ENCODE measurements at regions not wholly inside any gene's neighbourhood (a gene's known extent, or its start where the extent isn't known, plus 50 kb on each side); places are given as distances from the start of the nearest gene placed in this dataset.

DNA sequence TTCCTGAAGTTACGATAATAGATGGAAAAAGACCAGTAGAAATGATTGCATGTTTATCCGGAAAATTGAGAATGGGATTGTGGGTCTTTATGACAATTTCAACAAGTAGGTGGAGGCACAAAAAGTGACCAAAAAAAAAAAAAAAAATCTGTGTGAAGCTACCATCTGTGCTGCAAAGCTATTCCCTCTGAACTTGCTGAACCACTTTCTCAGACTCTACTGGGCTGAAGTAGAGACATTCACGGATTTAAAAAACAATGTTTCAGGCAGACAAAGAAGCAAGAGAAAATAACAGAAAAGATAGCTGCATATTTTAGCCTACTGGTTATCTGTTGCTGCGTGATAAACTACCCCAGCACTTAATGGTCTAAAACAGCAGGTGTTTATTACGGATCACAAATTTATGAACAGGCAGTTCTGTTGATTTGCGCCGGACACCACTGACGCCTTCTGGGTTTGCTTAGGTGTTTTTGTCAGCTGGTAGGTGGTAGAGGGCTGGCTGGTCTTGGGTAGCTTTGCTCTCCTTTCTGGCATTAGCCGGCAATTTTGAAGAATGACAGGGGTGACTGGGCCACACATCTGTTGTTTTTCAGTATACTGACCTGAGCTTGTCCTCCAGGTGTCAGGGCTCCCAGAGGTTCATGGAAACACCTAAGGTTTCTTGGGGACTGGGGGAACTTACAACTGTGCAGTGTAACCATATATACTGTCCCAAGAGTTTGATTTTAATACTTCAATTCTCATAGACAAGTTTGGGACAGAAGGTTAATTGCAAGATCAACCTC is 665.1 kb downstream of the CCSER2 start:
- TF ChIP-seq, protein P1, sequence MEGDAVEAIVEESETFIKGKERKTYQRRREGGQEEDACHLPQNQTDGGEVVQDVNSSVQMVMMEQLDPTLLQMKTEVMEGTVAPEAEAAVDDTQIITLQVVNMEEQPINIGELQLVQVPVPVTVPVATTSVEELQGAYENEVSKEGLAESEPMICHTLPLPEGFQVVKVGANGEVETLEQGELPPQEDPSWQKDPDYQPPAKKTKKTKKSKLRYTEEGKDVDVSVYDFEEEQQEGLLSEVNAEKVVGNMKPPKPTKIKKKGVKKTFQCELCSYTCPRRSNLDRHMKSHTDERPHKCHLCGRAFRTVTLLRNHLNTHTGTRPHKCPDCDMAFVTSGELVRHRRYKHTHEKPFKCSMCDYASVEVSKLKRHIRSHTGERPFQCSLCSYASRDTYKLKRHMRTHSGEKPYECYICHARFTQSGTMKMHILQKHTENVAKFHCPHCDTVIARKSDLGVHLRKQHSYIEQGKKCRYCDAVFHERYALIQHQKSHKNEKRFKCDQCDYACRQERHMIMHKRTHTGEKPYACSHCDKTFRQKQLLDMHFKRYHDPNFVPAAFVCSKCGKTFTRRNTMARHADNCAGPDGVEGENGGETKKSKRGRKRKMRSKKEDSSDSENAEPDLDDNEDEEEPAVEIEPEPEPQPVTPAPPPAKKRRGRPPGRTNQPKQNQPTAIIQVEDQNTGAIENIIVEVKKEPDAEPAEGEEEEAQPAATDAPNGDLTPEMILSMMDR (IDR thresholded peaks at IDR 0.05) = no peak

DNA sequence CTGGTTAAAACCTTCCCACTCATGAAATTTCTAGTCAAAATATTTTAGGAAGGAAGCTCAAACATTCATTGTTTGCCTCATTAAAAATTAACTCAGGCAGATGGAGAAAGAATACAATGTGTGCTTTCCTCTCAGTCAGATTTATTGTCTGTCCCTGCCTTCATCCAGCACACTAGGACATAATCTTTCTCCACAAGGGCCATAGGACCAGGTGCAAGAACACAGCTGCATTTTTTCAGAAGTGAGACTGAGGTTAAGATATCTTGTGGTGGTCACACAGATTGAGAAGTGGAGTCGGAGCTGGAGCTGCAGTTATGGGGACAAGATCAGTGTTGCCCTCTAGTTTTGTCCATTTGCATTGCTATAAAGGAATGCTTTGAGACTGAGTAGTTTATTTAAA is 666.3 kb downstream of the CCSER2 start:
- TF ChIP-seq, protein P1 (IDR thresholded peaks at IDR 0.05) = no peak

DNA sequence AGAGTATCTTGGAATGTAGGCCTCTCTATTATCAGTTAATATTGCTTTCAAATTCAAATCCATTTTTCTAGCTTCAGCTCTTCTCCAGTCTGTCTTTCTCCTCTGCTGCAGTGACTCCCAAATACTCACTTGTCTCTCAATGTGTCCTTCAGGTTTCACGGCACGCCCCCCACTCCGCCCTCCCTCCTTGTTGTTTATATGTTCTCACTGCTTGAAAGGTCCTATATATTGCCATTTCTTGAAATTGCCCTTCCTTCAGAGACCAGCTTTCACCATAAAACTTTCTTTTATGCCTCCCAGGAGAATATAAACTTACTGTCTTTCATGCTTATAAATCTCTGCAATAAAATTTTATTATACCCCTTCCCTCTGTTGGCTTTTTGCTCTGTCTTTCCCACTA is 668.2 kb downstream of the CCSER2 start:
- TF ChIP-seq, protein P1 (IDR thresholded peaks at IDR 0.05) = no peak

DNA sequence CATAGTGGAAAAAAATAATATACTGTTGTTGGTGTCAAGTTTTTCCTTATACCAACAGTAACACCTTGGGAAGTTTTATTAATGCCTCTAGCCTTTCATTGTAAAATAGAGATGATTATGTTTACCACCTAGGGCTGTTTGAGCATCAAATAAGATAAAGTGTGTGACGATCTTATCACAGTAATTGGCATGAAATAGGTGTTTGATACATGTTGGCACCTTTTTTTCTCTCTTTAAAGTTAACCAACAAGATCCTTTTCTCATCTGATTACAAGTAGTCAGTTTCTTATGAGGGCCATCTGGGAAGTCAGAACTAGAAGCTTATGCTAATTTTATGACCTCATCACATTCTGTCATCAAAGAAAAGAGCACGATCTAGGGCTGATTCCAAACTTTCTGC is 669.5 kb downstream of the CCSER2 start:
- TF ChIP-seq, protein P1 (IDR thresholded peaks at IDR 0.05) = no peak

DNA sequence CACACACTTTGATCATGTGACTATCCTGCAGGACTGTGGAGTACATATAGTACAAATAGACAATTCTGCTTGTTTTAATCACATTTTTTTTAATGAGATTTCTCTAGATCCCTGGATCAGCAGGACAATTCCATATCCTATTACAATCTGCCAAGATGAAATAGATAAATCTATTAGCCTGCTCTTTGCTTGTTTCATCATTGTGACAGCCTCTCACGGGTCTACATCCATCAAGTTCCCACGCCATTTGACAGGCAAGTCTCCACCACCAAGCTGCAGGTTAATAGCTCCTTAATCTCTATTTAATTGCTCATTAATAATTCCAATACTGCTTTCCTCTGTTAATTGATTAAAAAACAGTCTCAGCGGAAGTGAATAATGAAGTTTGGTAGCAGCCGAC is 671.5 kb downstream of the CCSER2 start:
- TF ChIP-seq, protein P1 (IDR thresholded peaks at IDR 0.05) = no peak

DNA sequence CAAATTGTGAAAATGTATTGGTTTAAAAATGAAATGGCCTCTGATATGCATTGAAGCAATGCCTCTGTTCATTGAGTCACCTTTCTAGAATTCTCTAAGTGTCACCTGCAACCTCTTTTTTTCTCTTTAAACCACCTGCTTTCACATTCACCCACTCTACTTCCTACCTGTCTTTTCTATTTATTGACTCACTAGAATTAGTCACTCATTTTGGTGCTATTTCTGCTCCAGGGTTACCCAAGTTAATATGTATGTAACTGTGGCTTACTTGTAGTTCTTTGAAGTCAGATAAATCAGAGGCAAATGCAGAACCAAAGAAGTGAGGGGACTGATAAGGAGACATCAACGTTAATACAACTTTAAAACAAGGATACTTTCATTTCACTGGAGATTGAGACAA is 674.7 kb downstream of the CCSER2 start:
- TF ChIP-seq, protein P1 (IDR thresholded peaks at IDR 0.05) = no peak

DNA sequence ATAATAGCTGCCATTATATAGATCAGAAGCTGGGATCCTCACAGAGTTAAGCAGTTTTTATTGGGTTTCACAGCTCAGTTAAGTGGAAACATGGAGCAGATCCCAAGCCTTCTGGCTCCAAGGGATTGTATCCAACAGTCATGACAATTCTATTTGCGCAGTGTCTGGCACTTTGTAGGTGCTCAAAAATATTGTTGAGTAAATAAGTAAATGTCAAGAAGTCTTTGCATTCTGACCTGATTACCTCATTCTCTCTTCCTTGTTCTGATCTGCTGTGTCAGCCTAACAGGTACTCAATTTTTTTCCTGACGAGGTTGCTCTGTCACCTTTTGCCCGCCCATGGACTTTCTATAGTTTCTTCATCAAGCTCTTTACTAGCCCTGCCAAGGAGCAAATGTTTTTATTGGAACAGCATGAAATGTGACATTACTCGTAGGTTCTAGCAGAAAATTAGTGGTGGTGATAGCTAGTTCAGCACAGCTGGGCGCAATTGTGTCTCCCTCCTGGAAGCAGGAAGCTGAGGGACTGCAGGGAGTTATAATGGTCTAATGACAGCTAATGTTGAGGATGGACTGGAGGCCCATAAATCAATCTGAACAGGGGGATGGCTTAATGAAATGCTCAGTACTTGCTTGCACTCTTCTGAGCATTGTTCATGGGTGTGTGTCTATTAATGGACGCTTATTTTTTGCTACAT is 680.2 kb downstream of the CCSER2 start:
- TF ChIP-seq, protein P1 (IDR thresholded peaks at IDR 0.05) = no peak

All from LNCAP (cell line).